CD4-positive, alpha-beta T cell treated with Interleukin-2 at 100 ng/mL for 4 hours (primary cell): ENCODE measurements at regions not wholly inside any gene's neighbourhood (a gene's known extent, or its start where the extent isn't known, plus 50 kb on each side); places are given as distances from the start of the nearest gene placed in this dataset.
"Not testable (repeated sequence)": the region's sequence is repeated elsewhere in the genome, so short reads cannot be mapped to it uniquely, and the experiment has no call there.

Experiments used
- DNase-seq: peaks from one replicate; pipeline ENCODE4 v3.0.0-alpha.2; 2020; ENCODE audit warnings: low spot score

DNA sequence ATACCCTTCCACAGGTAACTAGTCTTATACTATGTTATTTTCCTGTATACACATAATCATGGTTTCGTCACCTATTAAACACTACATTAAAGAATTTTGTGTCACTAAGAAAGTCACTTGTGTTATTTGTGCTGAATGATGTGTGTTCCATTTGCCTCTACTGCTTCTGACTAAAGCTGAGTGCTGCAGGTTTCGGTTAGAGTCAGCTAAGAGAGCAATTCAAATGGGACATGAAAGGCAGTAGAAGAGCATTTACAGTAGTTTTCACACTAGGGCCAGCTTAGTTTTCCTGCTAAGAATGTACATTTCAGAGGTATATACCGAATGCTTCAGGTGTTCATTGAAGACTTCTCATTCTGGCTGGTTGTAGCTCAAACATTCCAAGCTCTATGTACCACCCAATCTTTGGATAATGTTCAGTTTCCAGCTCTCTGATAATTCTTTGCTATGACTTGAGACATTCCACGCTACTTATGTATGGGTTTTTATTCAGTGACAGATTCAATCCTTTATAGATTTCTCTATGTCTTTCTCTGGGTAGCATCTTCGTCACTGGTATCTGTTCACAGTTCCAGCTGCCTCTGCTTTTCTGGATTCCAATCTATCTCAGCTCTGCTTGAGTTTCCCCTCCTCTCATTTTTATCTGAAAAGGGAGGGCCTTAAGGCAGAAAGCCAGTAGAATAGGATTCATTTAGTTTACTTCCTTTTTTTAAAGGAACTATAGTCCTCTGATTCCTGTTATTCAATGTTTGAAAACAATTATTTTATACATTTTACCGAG, 164.4 kb downstream of the CXXC4 start:
- DNase-seq = no peak

DNA sequence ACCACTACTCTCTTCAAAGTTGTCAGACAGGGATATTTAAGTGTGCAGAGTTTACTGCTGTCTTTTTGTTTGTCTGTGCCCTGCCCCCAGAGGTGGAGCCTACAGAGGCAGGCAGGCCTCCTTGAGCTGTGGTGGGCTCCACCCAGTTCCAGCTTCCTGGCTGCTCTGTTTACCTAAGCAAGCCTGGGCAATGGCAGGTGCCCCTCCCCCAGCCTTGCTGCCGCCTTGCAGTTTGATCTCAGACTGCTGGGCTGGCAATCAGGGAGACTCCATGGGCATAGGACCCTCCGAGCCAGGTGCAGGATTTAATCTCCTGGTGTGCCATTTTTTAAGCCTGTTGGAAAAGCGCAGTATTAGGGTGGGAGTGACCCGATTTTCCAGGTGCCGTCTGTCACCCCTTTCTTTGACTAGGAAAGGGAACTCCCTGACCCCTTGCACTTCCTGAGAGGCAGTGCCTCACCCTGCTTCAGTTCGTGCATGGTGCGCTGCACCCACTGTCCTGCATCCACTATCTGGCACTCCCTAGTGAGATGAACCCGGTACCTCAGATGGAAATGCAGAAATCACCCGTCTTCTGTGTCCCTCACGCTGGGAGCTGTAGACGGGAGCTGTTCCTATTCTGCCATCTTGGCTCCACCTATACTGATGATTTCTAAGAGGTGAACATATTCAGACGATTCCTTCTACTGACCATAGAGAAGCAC, 167.6 kb downstream of the CXXC4 start:
- DNase-seq = not testable (repeated sequence)

DNA sequence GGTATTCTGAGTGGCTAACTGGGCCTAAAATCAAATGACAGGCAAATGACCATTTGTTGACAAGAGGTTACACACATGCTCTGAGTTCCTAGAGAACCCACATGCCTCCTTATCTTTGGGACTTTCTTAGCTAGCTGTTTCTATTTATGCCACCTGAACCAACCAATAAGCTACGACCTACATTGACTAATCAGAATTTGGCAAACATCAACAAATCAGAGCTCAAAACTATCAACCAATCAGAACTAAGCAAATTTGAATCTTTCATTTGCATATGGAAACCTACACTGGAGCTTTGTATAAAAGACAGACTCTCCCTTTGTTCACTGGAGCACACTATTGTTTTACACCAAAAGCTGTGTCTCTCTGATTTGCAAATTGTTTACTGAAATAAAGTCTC, 192.0 kb downstream of the CXXC4 start:
- no peak for DNase-seq

DNA sequence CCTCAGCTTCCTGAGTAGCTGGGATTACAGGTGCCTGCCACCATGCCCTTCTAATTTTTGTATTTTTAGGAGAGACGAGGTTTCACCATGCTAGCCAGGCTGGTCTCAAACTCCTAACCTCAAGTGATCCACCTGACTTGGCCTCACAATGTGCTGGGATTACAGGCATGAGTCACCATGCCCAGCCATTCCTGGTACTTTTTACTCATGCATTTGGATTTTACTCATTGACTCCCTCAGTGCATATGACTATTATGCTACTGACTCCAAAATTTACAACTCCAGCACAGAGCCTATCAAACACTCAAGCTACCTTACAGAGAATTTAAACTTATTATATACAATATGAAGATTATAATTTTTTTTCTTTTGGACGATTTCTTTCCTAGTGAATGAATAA, 199.9 kb downstream of the CXXC4 start:
- DNase-seq = no peak

DNA sequence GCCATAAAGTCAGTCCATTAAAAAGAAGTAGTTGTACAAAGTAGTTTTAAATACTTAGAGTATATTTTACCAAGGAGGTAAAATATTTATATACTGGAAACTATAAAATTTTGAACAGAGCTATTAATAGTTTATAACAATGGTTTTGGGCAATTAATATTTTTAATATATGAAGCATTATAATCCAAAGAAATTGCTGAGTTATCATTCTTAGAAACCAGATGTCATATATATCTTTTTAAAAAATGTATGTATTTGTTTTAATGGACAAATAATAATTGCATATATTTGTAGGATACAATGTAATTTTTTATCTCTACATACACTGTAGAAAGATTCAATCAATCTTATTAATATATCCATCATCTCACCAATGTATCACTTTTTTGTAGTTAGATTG, 207.8 kb downstream of the CXXC4 start:
- no peak for DNase-seq

DNA sequence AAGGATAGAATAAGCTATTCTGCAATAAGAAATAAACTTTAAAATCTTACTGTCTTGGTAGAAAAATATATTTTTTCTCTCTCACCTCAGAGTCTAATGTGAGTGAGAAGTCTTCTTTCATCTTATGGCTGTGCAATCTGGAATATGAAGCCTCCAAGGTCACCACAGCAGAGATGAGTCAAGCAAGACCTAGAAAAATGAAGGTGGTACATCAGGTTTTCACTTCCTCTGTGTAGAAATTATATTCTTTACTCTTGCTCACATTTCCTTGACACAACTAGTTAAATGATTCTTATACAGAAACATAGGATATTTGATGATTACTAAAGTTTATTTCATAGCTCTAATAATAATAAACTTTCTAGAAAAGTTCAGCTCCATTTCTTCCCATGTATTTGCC, 211.4 kb downstream of the CXXC4 start:
- no peak for DNase-seq

DNA sequence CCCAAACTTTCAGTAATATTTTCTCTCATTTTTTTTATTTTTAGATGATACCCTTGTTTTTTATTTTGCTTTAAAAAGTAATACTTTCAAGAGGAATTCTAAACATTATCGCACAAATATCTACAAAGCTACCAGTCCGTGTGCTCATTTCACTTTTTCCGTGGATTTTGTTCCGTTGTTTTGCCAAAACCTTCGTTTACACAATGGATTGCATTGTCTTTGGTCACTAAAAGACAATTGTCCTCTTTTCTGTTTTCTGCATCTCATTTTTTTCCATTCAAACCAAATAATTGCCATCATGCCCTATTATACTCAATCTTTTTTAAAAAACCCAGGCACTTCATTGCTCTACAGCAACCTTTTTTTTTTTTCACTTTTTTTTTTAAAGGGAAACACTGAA, 214.9 kb downstream of the CXXC4 start:
- no peak for DNase-seq

DNA sequence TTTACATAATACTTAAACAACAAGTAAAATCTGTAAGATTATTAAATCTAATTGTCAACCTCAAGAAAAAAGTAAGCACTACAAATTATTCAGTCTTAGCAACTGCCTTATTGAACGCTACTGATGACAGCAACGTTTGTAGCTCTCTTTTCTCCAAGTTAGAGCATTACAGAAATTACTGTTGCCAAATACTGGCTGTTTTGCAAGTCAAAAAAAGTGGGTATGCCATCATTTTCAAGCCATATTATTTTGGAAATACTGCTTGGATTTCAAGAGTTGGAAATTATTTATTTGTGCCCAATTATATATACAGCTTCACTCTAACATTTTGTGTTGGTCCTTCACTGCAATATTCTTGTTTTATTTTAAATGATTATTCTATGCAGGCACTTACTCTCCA, 221.7 kb downstream of the CXXC4 start:
- DNase-seq = no peak

DNA sequence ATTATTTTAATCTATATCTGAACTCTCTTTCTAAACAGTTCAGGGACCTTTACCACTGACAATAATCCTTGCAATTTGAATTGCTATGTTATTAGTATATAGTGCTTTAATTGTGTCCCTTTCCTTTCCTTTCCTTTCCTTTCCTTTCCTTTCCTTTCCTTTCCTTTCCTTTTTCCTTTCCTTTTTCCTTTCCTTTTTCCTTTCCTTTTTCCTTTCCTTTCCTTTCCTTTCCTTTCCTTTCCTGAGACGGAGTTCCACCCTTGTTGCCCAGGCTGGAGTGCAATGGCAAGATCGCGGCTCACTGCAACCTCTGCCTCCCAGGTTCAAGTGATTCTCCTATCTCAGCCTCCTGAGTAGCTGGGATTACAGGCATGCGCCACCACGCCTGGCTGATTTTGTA, 225.1 kb downstream of the CXXC4 start:
- not testable (repeated sequence) for DNase-seq

DNA sequence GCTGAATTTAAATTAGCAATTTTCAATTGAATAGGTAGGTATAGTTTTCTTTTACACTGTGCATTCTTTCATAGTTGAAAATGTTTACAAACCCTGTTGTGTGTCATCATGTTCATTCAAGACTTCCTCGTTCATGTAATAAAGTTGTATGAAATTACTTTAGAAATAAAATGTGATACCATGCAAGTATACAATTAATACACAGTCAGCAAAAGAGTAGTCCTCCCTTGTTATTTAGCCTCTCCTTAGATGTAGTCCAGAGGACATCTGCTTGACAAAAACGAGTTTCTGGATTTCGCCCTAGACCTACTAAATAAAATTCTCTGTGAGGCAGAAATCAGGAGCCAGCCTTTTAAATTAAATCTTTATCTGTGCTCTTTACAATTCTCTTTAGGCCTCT, 231.6 kb downstream of the CXXC4 start:
- no peak for DNase-seq

DNA sequence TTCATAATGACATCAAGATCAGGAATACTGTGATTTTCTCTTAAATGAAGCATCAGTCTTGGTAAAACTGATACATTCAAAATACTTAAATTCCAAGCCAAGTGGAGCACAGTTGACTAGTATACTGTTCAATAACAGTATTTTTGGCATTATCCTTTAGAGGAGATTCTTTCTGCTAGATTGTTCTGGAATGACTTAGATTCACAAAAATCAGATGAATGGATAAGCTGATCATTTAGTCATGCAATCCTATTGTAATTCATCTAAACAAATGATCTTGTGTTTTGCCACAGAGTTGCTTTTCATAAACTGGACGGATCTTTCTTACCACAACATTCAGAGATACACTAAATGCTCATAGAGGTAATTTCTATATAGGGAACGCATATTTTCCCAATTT, 232.0 kb downstream of the CXXC4 start:
- DNase-seq = no peak

DNA sequence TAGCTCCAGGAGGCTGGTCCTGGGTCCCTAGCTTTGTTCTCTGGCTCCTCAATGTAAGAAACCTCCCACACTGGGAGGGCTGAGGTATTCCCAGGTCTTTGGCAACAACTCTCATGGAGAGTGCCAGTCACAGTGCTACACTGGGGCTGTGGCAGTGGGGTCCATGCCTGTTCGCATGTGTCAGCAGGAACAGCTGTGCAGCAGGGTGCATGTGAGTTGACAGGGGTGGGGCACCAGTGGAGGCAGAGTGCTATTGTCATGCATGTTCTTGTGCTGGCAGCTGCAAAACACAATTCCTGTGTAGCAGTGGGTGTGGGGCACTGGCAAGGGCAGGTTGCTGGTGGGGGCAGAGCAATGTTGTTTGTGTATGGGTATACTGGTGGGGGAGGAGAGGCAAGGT, 246.0 kb downstream of the CXXC4 start:
- DNase-seq = no peak

DNA sequence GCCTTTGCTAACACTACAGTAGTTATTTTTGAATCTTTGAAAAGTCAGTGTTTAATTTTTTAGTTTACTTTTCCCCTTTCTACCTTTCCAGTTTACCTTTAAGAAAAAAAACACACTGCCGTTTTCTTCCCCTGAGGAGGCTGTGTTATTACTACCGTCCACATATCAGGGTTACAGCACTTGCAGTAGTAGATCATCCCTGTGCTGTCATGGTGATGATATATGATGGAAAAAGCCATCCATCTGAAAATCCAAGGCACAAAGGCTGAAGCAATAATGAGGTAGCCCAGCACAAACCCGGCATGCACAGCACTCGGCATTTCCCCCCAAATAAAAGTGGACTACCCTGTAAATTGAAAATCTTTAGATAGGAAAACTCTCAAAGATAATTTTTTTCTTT, 258.7 kb downstream of the CXXC4 start:
- DNase-seq = no peak

DNA sequence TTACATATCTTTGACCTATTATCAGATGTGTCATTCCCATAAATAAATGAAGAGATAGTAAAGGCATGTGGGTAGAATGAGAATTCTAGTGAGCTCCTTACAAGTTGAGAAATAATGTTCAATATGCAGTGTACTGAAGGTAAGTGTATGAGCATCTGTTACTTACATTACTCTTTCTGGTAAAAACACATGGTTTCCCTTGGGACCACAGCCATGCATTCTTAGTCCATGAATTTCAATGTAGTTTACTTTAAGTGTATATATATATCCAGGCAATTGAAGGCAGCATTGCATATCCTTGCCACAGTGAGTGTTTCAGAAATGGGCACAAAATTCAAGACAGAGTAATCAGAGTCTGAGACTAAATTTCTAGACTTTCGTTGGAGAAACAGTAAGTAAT, 277.2 kb downstream of the CXXC4 start:
- no peak for DNase-seq

DNA sequence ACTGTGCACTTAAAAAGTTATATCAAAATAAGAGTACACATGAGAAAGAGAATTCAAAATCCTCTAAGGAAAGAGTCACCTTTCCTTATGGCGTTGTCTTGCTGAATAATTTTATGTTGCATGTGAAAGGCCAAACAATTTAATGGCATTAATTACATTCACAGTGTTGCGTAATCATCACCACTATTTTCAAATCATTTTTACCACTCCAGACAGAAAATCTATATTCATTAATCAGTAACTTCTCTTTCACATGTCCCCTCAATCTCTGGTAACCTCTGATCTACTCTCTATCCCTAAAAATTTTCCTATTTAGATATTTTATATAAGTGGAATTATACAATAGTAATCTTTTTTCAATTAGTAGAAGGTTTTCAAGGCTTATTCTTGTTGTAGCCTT, 283.0 kb downstream of the CXXC4 start:
- DNase-seq = no peak

DNA sequence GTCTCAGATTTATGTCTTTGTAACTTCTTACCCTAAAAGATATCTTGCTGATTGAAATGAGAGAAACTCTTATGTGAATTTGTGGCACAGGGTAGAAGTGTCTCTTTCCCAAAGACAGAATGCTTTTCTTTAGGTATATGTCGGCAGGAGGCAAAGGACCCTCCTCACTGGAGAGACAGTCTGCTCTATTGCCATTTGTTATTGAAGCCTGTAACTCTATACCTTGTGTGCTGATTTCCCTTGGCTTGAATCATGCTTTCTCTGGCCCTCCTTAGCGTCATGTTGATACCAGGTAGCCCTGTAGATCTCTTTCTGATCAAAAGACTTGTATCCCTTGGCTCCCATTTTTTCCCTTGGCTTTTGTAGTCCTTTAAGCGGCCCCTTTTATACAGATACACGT, 284.3 kb downstream of the CXXC4 start:
- no peak for DNase-seq

DNA sequence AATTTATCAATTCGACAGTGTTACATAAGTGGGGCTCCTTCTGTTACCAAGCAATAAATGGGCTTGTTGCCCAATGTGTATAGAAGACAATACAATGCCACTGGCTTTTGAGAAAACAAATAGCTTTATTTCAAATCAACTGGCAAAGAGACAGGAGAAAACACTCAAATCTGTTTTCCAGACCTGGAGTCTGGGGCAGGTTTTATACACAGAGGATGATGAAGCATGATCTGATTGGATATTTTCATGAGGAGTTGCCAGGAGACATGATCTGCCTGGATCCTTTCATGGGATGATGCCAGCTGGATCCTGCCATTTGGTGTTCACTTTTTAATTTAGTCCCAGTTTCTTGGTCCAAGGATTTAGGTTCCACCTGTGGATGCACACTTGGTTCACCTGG, 287.9 kb downstream of the CXXC4 start:
- no peak for DNase-seq

DNA sequence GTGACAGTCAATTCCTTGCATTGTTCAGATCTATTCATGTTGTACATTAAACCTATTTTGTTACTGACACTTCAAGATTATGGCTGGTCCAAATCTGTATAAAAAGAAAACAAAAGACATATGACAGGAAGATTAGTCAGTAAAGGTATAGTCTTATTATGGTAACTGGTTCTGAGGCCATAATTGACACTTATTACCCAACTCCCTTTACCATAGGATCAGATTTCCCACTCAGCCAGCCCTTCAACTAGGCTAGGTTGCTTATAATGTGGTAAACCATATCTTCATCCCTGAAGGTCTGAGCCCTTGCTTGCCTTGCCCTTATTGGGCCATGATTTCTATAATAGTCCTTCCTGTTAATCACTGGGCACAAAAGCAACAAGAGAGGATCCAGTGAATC, 289.6 kb downstream of the CXXC4 start:
- DNase-seq = no peak

DNA sequence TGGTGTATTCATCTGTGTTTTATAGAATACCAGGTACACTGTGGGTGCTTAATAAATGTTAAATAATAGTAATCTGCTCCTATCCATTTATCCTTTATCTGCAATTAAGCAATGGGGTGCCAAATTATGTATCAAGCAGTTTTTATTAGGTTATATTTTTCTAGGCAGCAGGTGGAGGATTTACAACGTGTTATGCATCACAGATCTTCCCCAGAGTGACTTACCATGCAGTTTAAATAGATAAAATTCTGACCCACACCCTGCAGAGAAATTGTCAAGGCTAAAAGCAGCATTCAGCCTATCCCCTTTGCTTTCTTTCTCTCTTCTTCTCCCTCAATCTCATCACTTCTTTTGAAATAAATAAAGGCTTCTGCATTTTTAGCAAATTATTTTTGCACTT, 306.4 kb downstream of the CXXC4 start:
- DNase-seq = no peak

DNA sequence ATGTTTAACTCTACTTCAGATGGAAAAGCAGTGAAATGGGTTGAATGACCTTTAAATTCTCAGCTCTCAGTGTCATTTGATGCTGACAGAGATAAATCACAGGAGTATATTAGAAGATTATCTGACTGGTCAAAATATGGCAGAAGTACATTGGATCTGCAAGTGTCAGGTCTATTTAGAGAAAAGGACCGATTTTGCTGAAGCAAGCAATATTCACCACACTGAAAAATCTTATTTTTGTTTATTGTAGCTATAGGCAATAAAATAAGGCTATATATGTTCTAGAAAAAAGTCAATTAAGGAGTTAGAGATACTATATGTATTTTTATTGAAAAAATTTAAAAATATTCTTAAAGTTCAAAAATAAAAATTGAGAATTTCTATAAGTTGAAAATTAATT, 325.3 kb downstream of the CXXC4 start:
- no peak for DNase-seq

DNA sequence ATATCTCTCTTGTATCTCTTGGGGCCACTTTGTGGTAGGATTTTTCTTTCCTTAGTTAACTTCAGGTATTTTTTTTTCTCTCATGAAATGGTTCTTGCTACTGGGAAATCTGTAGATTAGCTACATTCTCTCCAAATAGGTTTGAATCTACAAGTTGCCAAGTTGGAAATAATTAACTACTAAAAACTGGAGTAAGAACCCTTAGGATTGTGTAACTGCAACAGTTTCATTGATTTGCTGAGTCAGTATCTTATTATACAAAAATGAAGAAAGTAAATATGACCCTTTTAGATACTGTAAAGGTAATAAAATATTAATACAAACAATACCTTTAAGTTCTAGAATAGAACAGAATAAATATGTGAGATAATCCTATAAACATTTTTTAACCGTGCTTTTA, 327.9 kb downstream of the CXXC4 start:
- DNase-seq = no peak

DNA sequence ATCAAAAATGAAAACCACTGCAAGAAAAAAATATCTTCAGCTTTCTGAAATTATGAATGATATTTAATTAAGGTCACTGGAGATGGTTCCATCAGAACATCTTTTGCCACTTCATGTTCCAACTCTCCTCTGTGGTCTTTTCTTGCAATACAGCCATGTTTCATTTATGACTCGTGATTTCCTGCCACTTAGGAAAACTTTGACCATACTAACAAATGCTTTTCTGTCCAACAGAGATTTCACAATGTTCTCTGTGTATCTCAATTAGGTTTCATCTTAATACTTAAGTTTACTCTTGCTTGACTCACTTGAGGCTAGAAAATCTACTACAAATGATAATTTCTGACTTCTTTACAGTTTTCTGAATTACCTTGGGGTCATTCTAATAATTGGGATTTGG, 330.9 kb downstream of the CXXC4 start:
- DNase-seq = no peak

DNA sequence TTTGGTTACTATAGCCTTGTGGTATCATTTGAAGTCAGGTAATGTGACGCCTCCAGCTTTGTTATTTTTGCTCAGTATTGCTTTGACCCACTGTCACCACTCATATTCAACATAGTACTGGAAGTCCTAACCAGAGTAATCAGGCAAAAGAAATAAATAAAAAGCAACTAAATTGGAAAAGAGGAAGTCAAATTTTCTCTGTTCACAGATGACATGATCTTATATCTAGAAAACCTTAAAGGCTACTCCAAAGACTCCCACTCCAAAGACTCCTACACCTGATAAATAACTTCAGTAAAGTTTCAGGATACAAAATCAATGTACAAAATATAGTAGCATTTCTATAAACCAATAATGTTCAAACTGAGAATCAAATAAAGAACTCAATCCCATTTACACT, 348.6 kb downstream of the CXXC4 start:
- DNase-seq = no peak

DNA sequence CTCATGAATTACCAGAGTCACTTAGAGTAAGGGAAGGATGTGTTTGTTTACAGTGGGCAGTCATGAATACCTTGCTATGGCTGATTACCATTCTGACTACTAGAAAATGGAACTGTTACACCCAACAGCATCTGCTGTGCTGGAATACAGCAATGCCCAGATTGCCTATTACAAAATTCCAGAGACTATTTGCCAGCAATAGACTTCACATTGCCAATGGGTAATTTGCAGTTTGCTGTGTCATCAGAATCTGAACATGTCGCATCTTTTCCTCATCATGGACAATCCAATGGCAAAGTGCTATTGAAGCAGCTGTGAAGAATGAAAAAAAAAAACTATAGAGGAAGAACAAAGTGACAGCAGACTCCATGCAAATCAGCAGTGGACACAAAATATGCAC, 356.6 kb downstream of the CXXC4 start:
- no peak for DNase-seq
